ENCODE measurements at regions not wholly inside any gene's neighbourhood (a gene's known extent, or its start where the extent isn't known, plus 50 kb on each side); places are given as distances from the start of the nearest gene placed in this dataset.
"Not testable (repeated sequence)": the region's sequence is repeated elsewhere in the genome, so short reads cannot be mapped to it uniquely, and the experiment has no call there.

- Histone ChIP-seq H3K4me3 (no peak overlapping the region), H3K36me3 (no peaks in the 10 kb centered on the region), H3K27me3 (replicated peaks; ENCODE audit: insufficient read depth) (no peaks in the 10 kb centered on the region), H3K27ac (no peak overlapping the region), H3K4me1 (replicated peaks) (no peaks in the 10 kb centered on the region), H3K9me3 (no peaks in the 10 kb centered on the region)
- no peak for DNase-seq (ENCODE audit: low spot score)
- 62% methylated on average over 8 of the region's 8 CpGs for WGBS
- TF ChIP-seq POLR2AphosphoS5 (IDR thresholded peaks at IDR 0.05), result no peak
- TF ChIP-seq CTCF (IDR thresholded peaks at IDR 0.05), result no peak
- TF ChIP-seq POLR2A (IDR thresholded peaks at IDR 0.05), result no peak
- intact Hi-C loops (cut with DNase I), result no loop called here
Measured at GRCh38 chr4:13700021-13700857, 72.7 kb upstream of the BOD1L1 start.

DNA sequence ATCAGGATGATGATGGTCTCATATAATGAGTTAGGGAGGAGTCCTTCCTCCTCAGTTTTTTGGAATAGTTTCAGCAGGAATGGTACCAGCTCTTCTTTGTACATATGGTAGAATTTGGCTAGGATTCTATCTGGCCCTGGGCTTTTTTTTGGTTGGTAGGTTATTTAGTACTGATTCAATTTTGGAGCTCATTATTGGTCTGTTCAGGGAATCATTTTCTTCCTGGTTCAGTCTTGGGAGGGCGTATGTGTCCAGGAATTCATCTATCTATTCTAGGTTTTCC, 73.3 kb upstream of the BOD1L1 start:
- 84% methylated on average over 1 of the region's 1 CpG for WGBS
- H3K9me3 ChIP-seq; H3K36me3 ChIP-seq; H3K27me3 ChIP-seq (replicated peaks; ENCODE audit: insufficient read depth); H3K27ac ChIP-seq; H3K4me1 ChIP-seq (replicated peaks); DNase-seq (ENCODE audit: low spot score); intact Hi-C loops (cut with DNase I); H3K4me3 ChIP-seq: not testable (repeated sequence)

DNA sequence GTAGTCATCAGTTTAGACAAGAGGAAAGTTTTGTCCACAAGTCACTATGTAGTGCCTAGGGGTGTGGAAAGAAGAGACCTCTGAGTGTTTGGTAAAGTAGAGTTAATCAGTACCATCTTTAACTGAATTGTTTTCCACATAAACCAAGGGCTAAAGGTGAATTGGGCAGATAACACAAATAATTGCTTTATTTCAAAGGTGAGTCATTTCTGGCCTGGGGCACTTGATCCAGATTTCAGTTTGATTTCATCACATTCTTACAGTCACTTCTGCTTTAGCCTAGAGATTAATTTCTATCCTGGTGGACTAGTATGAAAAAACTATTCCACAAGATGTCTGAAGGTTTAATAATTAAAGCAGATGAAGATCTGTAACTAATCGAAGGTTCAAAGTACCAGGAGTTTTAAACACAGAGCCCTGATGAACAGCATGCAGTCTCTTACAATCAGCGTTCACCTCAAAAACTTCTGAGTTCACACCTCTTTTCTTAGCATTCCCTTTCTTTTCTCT, 74.5 kb upstream of the BOD1L1 start:
- 72% methylated on average over 2 of the region's 2 CpGs for WGBS
- Histone ChIP-seq H3K9me3 (no peaks in the 10 kb centered on the region), H3K36me3 (no peaks in the 10 kb centered on the region), H3K4me3 (no peak overlapping the region), H3K27ac (no peak overlapping the region), H3K27me3 (replicated peaks; ENCODE audit: insufficient read depth) (no peaks in the 10 kb centered on the region), H3K4me1 (replicated peaks) (no peaks in the 10 kb centered on the region)
- DNase-seq (ENCODE audit: low spot score), result no peak
- intact Hi-C loops (cut with DNase I), result no loop called here
- TF ChIP-seq POLR2A (IDR thresholded peaks at IDR 0.05) (no peak), POLR2AphosphoS5 (IDR thresholded peaks at IDR 0.05) (no peak), CTCF (IDR thresholded peaks at IDR 0.05) (no peak)

DNA sequence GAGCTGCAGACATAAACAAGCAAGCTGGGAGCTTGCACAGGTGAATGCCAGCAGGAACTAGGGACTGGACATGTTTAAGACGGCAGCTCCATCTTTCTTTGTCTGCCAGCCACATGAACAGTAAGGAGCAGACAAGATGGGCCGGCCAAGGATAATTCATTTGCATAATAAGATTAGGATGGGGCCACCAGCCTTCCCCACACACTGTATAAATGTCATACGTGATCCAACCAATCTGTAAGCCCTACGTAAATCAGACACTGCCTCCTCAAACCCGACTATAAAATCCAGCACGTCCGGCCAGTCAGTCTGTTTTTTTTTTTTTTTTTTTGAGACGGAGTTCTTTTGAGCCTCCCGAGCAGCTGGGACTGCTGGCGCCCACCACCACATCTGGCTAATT, 75.6 kb upstream of the BOD1L1 start:
- 55% methylated on average over 10 of the region's 10 CpGs for WGBS
- Histone ChIP-seq H3K27ac (no peak overlapping the region), H3K4me1 (replicated peaks) (no peaks in the 10 kb centered on the region), H3K4me3 (no peak overlapping the region), H3K36me3 (no peaks in the 10 kb centered on the region), H3K27me3 (replicated peaks; ENCODE audit: insufficient read depth) (no peaks in the 10 kb centered on the region), H3K9me3 (no peaks in the 10 kb centered on the region)
- TF ChIP-seq CTCF (IDR thresholded peaks at IDR 0.05) (no peak), POLR2A (IDR thresholded peaks at IDR 0.05) (no peak), POLR2AphosphoS5 (IDR thresholded peaks at IDR 0.05) (no peak)
- intact Hi-C loops (cut with DNase I), result no loop called here
- DNase-seq (ENCODE audit: low spot score), result no peak

GRCh38 chr4:13704035-13704434, 76.5 kb upstream of the BOD1L1 start:
- WGBS, result 81% methylated on average over 2 of the region's 2 CpGs
- H3K27ac ChIP-seq, result no peak overlapping the region
- no peaks in the 10 kb centered on the region for H3K36me3 ChIP-seq
- H3K4me1 ChIP-seq (replicated peaks), result no peaks in the 10 kb centered on the region
- DNase-seq (ENCODE audit: low spot score), result no peak
- H3K27me3 ChIP-seq (replicated peaks; ENCODE audit: insufficient read depth), result no peaks in the 10 kb centered on the region
- H3K9me3 ChIP-seq, result no peaks in the 10 kb centered on the region
- no peak for TF ChIP-seq POLR2A (IDR thresholded peaks at IDR 0.05)
- intact Hi-C loops (cut with DNase I), result no loop called here
- no peak overlapping the region for H3K4me3 ChIP-seq

- intact Hi-C loops (cut with DNase I), result no loop called here
- Histone ChIP-seq H3K4me1 (replicated peaks) (no peaks in the 10 kb centered on the region), H3K27ac (no peak overlapping the region), H3K4me3 (no peak overlapping the region), H3K36me3 (no peaks in the 10 kb centered on the region), H3K9me3 (no peaks in the 10 kb centered on the region), H3K27me3 (replicated peaks; ENCODE audit: insufficient read depth) (no peaks in the 10 kb centered on the region)
- DNase-seq (ENCODE audit: low spot score), result no peak
- TF ChIP-seq CTCF (IDR thresholded peaks at IDR 0.05) (no peak), POLR2A (IDR thresholded peaks at IDR 0.05) (no peak), POLR2AphosphoS5 (IDR thresholded peaks at IDR 0.05) (no peak)
Measured at GRCh38 chr4:13704761-13705160, 77.2 kb upstream of the BOD1L1 start.
